GM04503 (cell line): ENCODE measurements at regions not wholly inside any gene's neighbourhood (a gene's known extent, or its start where the extent isn't known, plus 50 kb on each side); places are given as distances from the start of the nearest gene placed in this dataset.
"Not testable (repeated sequence)": the region's sequence is repeated elsewhere in the genome, so short reads cannot be mapped to it uniquely, and the experiment has no call there.

ENCODE experiments used
- DNase-seq: peaks from one replicate; pipeline ENCODE4 v3.0.0-alpha.2; 2012; ENCODE audit warnings: low read depth

DNA sequence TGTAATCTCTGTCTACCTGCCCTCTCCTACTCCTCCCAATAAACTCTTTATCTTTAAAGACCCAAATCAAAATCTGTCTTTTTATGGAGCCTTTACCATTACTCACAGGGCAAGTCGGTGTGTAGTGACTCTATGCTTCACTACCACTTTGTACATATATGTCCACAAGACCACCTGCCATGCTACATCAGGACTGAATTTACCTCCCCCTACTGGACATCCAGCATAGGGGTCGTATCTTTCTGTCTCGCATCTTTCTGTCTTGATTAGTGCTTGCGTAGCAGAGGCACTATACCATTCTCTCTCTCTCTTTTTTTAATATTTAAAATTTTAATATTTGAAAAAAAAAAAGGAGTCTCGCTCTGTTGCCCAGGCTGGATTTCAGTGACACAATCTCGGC, 587.5 kb downstream of the SOX5 start:
- no peak for DNase-seq

DNA sequence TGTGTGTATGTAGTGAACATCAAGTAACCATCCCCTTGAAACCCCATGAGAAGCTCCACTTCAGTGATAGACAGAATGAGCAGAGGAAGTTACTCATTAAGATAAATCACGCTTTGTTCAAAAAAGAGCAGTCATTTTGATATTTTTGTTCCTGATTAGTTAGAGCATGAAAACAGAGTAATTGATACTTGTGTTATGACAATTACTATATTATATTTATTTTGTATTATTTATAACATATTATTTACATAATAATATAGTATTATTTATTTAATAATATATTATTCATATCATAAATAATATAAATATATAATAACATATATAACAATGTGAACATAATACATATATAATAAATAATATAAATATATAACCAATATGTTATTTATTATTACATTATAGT, 580.9 kb downstream of the SOX5 start:
- no peak for DNase-seq

DNA sequence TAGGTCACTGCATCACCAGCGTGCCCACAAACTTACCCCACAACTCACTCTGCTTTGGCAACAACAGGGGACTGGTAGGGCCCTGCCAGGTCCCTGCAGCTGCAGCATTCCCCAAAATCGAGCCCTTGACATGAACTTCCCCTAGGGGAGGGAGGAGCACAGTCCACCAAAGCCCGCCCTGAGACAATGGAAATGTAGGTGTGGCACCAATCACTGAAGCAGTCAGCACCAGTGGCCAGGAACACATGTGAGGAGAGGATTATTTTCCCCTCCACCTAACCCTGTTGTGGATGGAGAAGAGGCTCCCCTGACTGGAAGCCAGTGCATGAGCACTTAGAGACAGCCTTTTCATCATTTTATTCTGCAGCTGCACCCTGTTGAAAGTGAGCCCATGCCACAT, 573.8 kb downstream of the SOX5 start:
- no peak for DNase-seq

DNA sequence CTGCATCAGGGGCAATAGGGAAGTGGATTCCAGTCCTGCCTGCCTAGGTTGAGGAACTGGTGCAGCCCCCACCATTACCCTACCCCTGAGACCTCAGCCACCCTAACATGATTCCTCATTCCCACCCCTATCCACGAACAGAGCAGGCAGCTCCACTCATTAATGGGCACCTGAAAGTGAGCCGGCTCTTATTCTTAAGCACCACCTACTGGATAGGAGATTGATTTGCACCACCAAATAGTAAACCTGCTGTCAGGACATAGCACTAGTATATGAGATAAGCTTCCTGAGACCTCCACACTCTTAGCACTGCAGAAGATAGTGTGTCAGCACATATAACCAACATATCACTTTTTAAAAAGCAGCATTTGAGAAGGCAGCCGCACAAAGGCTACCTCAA, 573.2 kb downstream of the SOX5 start:
- DNase-seq: no peak

DNA sequence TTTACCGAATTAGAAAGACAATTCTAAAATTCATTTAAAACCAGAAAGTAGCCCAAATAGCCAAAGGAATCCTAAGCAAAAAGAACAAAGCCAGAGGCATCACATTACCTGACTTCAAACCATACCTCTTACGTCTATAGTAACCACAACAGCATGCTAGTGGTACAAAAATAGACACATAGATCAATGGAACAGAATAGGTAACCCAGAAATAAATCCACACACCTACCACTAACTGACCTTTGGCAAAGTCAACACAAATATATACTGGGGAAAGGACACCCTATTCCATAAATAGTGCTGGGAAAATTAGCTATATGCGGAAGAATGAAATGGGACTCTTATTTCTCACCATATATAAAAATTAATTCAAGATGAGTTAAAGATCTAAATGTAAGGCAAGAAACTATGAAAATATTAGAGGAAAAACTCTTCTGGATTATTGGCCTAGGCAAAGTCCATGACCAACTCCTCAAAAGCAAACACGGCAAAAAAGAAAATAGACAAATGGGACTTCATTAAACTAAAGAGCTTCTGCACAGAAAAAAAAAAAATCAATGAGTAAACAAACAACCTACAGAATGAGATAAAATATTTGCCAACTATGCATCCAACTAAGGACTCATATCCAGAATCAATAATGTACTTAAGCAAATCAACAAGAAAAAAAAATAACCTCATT, 568.9 kb downstream of the SOX5 start:
- DNase-seq: no peak

DNA sequence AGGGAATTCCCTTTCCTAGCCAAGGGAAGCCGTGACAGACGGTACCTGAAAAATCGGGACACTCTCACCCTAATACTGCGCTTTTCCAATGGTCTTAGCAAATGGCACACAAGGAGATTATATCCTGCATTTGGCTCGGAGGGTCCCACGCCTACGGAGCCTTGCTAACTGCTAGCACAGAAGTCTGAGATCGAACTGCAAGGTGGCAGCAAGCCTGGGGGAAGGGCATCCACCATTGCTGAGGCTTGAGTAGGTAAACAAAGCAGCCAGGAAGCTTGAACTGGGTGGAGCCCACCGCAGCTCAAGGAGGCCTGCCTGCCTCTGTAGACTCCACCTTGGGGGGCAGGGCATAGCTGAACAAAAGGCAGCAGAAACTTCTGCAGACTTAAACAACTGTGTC, 560.6 kb downstream of the SOX5 start:
- not testable (repeated sequence) for DNase-seq

DNA sequence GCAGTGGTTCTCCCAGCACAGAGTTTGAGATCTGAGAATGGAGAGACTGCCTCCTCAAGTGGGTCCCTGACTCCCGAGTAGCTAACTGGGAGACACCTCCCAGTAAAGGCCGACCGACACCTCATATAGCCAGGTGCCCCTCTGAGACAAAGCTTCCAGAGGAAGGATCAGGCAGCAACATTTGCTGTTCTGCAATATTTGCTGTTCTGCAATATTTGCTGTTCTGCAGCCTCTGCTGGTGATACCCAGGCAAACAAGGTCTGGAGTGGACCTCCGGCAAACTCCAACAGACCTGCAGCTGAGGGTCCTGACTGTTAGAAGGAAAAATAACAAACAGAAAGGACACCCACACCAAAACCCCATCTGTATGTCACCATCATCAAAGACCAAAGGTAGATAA, 560.2 kb downstream of the SOX5 start:
- DNase-seq: not testable (repeated sequence)

DNA sequence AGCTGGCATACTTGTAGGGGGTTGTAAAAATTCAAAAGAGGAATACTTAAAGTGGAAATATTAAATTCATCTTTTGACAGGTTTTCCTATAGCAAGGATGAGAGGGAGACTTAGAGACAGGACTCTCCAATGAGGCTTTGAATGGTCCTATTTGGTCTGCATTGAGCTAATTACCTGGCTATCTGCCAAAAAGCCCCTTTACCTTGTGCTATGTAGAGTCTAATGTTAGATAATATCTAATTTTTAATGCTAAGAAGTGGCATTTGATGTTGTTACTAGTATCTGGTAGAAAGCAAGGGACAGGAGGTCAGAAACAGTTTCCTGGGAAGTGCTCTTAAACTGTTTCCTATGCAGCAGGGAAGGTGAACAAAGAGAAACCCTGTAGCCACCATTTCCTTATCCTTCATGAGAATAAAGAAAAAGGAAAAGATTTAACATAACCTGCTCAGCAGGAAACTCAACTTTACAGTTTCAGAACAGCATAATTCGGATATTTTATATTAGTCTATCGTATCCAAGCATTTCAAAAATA, 550.0 kb downstream of the SOX5 start:
- no peak for DNase-seq

DNA sequence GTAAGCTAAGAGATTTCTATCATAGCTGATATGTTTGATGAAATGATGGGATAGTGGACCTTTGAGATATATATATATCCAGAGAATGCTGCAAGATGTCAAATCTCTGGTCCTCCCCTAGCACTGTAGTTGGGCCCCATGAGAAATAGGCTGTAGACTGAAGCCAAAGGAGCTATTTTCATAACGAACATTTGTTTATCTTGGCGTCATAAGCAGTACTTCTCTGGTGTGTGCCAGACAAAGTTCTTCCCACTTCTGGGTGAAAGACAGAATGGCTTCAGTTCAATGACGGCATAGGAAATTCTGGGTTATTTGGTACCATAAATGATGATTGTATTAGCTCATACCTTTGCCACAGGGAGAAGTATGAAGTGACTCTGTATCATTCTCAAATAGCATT, 534.3 kb downstream of the SOX5 start:
- no peak for DNase-seq

DNA sequence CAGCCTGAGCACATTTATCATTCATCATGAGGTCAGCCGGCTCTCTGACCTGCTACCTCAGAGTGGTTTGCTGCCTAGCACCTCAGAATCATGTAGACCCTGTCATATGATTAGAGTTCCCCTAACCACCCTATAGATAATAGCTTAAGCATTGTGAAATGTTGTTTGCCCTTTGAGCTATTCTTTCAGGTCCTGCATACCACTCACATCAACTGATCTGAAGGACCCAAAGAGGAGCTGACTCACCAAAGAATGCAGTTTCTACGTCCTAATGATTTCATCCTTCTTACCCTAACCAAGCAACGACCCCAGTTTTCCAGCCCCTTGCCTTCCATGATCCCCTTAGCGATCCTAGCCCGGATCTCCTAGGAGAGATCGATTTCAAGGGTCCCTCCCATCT, 527.9 kb downstream of the SOX5 start:
- DNase-seq: no peak

DNA sequence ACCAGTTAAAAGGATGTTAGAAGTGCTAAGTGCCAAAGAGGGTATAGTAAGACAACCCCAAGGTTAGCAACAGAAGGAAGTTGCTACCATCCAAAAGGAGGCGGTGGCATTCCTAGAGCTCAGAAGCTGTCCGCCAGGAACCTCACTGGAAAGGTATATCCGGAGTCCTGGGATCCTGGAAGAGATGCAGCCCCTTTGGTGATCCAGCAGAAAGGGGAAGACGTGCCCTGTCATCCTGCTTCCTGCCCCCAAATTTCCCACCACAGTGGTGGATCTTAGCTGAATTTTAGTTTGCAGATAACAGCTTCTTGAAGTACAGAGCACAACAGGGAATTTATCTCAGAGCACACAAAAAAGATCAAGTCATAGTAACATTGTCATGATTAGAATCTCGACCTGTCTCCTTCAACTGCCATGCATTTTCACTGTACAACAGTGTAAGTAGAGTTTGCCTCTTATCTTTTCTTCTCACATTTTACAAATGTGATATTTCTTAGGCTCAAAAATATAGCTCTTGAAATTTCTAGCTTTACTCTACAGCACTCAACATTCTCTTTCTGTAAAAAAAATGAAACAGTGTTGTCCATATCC, 526.3 kb downstream of the SOX5 start:
- no peak for DNase-seq

DNA sequence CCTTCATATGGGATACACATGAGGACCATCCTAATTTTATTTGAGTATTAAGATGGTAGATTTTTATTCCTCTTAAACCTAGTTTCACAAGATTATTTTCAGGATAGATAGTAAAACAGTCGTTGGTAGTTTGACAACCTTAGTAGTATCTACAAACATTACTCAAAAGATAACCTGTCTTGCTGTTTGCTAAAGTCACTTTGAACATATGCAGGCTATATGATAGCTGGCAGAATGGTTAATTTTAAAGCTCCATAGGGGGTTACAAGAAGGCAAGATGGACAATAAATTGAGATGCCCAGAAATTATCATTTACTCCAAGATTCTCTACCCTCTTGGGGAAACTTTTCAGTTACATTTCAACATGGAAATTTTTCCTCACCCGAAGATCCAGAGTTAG, 525.7 kb downstream of the SOX5 start:
- no peak for DNase-seq

DNA sequence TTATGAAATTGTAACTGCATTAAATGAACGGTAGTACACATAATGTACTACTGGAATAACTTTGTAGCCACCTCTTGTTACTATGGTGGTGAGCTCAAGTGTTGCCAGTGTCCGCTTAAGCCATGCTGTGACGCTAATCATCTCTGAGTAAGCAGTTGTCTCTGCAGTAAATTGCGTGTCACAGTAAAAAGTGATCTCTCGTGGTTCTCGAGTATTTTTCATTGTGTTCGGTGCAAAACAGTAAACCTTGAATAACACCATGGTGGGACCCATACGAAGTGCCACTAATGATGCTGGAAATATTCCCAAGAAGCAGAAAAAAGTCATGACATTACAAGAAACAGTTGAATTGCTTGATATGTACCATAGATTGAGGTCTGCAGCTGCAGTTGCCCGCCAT, 524.8 kb downstream of the SOX5 start:
- DNase-seq: no peak

DNA sequence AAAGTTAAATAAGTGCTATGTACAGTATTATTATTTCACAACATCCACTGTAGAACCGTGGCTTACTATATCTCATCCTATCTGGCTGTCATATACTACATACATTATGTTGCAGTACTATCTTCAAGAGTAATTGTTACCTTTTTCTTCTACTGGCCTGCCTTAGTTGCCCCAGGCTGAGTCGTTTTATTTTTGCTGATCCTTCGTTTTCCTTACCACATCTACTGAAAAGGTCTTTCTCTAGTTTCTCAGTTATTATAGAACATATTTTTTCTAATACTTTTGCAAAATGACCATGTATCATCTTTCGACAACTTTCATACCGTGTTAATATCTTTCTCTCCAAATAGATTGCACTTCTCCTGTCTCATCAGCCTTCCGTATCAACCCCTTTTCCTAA, 523.1 kb downstream of the SOX5 start:
- DNase-seq: no peak

DNA sequence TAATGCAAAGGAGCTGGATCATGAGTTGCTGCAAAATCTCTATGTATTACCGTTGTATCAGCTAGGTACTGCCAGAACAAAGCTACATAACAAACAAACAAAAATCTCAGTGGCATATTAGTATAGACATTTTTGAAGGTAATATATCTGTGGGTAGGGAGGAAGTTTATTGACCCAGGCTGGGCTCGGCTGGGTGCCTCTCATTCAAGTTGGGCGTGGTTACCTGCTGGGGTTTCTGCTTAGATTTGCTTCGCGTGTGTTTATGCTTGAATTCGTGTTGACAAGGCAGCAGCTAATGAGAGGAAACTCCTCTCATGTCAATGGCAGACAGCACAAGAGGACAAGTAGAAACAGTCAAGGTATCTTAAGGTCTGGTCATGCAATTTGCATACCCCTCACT, 520.7 kb downstream of the SOX5 start:
- no peak for DNase-seq

DNA sequence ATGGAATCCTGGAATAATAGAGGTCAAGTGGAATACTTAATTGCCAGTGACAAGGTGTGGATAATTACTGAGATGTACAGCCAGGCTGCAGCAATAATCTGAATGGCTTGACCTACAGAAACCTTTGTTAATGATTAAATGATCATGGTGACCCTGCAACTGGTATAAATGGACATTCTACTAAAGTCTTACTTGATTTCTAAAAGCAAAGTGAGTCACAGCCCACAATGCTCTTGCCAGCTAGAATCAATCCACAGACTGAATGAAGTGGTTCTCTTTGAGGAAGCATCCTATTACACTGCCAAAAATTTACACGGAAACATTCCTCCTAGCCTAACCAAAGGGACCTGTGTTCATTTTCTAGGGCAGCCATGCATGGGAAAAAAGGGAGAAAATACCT, 518.5 kb downstream of the SOX5 start:
- no peak for DNase-seq

DNA sequence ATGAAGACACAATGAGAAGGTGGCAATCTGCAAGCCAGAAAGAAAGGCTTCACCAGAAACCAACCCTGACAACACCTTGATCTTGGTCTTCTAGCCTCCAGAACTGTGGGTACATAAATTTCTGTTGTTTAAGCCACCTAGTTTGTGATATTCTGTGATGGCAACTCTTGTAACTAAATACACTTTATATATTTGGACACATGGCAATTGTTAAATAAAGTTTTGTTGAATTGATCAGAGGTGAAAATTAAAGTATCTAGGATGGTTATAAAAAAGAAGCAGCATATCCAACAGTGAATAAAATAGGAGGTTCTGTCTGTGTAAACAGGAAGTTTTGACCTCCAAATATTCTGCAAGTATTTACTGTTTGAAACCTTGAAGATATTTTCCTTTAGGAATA, 516.3 kb downstream of the SOX5 start:
- no peak for DNase-seq

DNA sequence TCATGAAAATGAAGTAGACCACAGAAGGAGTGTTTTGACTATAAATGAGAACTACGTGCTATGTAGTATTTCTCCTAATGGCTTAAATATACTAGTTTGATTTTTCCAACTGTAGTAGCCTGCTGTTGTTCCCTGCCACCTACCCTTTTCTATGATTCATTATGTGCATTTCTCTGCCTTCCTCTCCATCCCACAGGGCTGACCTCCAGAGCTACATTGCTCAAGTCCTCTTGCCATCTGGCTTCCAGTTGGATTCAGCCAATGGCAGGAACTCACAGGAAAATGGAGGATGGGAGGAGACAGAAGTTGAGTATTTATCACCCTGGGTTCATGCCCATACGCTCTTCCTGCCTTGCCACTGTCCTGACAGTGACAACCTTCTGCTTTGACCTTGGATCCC, 515.3 kb downstream of the SOX5 start:
- no peak for DNase-seq

DNA sequence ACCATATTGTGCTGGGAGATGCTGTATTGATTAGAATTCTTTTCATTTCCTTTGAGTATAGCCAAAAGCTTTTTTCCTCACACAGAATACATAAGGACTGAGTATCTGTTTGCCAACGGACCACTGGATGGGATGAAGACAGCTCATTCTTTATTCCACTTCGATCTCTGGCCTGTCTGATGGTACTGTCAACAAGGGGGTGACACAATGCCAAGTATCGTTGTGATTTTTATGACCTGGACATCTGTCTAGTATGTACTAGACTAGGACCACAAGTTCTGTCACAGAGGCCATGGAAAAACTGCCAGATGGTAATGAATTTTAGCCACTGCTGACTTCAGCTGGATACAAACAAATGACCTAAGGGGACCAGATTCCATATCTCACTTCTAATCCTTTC, 502.7 kb downstream of the SOX5 start:
- no peak for DNase-seq

DNA sequence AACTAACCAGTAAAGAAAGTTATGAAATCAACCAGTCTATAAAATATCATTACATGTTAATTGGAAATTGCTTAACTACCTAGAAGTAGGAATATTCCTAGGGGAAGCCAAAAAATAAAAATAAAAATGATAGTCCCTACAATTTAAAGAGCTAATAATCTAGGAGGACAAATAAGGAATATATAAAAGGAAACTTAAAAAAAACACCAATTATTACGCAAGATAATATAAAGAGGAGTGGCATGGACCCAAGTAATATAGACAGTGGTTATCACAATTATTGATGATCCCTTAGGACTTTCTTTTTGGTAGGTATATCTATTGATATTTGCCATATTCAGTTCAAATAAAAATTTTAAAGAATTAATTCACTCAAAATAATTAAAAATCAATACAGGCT, 498.7 kb downstream of the SOX5 start:
- no peak for DNase-seq

DNA sequence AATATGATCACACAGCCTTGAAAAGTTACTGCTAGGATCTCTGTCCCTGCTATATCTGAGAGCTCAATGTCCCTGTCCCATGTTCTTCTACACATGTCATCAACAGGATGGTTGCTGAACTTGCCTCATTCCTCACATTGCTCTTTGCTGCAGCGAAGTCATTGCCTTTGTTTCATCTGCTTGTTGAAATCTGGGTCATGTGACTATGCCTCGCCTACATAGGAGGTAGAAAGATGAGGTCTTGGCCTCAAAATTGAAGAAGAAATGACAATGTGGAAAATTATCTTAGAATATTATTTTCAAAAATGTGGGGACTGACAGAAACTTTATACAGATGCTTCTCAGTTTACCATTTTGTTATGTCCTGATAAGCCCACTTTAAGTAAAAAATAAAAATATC, 494.2 kb downstream of the SOX5 start:
- DNase-seq: no peak

DNA sequence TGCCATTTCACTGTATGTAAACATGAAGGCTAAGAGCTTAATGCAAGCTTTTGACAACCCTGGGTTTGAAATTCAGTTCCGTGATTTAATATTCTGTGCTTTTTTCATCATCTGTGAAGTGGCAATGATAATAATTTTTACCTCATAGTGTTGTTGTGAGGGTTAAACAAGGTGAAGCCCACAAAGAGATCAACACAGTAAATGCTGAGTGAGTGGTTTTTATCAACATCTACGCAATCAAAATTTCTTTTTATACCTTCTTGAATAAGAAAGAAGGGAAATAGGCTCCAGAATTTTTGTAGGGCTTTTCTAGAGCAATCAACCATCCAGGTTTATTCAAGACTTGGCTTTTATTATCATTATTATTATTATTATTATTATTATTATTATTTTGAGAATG, 490.8 kb downstream of the SOX5 start:
- DNase-seq: no peak

DNA sequence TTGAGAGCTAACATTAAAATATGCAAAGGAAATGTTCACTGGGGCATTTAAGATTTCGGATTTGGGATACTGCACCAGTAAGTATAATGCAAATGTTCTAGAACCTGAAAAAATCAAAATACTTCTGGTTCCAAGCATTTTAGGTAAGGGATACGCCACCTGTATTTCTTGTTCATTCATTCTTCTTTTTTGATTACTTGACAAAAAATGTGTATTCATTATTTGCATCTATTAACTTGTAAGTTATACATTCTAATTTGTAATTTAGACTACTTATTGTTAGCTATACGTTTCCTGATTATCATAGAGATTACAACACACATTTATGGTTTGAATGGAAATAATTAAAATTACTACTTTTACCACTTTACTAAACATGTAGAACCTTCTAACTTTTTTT, 486.9 kb downstream of the SOX5 start:
- DNase-seq: no peak

DNA sequence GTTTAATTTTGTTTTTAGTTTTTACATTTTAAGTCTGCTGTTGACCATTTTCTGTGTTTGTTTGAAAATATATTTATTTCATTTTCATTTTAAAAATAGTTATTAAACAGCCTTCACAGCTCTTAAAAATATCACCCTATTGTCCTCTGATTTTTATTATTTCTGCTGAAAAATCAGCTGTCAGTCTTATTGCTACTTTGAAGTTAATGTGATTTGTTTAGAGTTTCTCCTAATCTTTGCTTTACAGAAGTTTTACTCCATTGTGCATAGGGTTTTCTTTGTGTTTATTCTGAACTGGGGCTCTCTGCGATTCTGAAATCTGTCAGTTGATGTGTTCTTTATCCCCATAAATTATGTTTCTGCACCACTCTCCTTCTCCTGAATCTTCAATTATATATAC, 486.3 kb downstream of the SOX5 start:
- no peak for DNase-seq
